HCT116 (cell line): ENCODE measurements at regions not wholly inside any gene's neighbourhood (a gene's known extent, or its start where the extent isn't known, plus 50 kb on each side); places are given as distances from the start of the nearest gene placed in this dataset.

Experiments
- ATAC-seq: fragments of 200-7000 bp; cut with Tn5 transposase; 2 replicates; pipeline ENCODE4 v1.9.1; 2020; ENCODE audit warnings: mild to moderate bottlenecking, moderate library complexity
- BruUV-seq: library from RNA; stranded (reverse); fragments of 400-500 nt; replicated peaks from 2 replicates; lab custom pipeline; 2021; lab: Mats Ljungman, UMichigan
- CTCF ChIA-PET: fragments of 300-600 bp; sonication (Branson Sonifier 250); formaldehyde crosslinking; loops from one replicate; lab custom pipeline; 2021; ENCODE audit warnings: antibody characterized with exemption; lab: Charles Lee
- POLR2A ChIA-PET: fragments of 300-600, 350-600 bp; sonication (Branson Sonifier 250); formaldehyde crosslinking; loops from one replicate; lab custom pipeline; 2021; ENCODE audit warnings: antibody characterized with exemption; lab: Charles Lee
- RAD21 ChIA-PET, 2 experiments: fragments of 300-600 bp; sonication (Branson Sonifier 250); formaldehyde crosslinking; loops; one replicate each; lab custom pipeline; 2023; ENCODE audit warnings: low total read pairs in 2 of 2; ENCODE audit not compliant: uncharacterized antibody in 2 of 2, unreplicated experiment in 2 of 2, low non-redundant PET in 1 of 2; lab: Charles Lee
- DNase-seq: peaks from one replicate; pipeline ENCODE4 v3.0.0-alpha.2; 2010; ENCODE audit warnings: low read depth, low spot score
- H2AFZ ChIP-seq: fragments of 200-600 bp; shearing (Covaris generic), sonication (generic); 2 replicates; pipeline ENCODE4 v1.6.1; 2017; ENCODE audit warnings: low read depth, mixed run types, mixed read lengths, antibody characterized with exemption, low read length; ENCODE audit not compliant: poor library complexity, severe bottlenecking
- H3K27ac ChIP-seq: 2 replicates; pipeline ENCODE4 v1.5.1; 2012; ENCODE audit warnings: low read depth, low read length
- H3K27me3 ChIP-seq: fragments of 200-600 bp; sonication (generic); 2 replicates; pipeline ENCODE4 v1.6.1; 2016; ENCODE audit warnings: mixed run types, low read length, mixed read lengths; ENCODE audit not compliant: insufficient read depth
- H3K36me3 ChIP-seq, 2 experiments: fragments of 200-500 bp in 1 of 2; fragments of 200-600 bp in 1 of 2; sonication (Bioruptor generic) in 1 of 2; sonication (generic) in 1 of 2; 2 replicates each; pipeline versions ENCODE4 v1.5.1 to v1.6.1; 2014 to 2016; ENCODE audit warnings: low read length in 2 of 2, inconsistent platforms in 1 of 2, mixed read lengths in 1 of 2, mixed run types in 1 of 2; ENCODE audit not compliant: insufficient read depth in 2 of 2, control insufficient read depth in 1 of 2
- H3K4me1 ChIP-seq, 2 experiments: fragments of 200-600 bp in 1 of 2; sonication (generic) in 1 of 2; 2 replicates each; pipeline versions ENCODE4 v1.5.1 to v1.6.1; 2012 to 2017; ENCODE audit warnings: low read length in 2 of 2, inconsistent platforms in 1 of 2, mild to moderate bottlenecking in 1 of 2, mixed read lengths in 1 of 2, mixed run types in 1 of 2, moderate library complexity in 1 of 2; ENCODE audit not compliant: insufficient read depth in 2 of 2, control insufficient read depth in 1 of 2
- H3K4me2 ChIP-seq: fragments of 200-600 bp; sonication (generic); 2 replicates; pipeline ENCODE4 v1.6.1; 2017; ENCODE audit warnings: mixed run types, low read length, mixed read lengths
- H3K4me3 ChIP-seq, 2 experiments: fragments of 200-600 bp in 1 of 2; sonication (generic) in 1 of 2; replicated peaks in 1 of 2; 2 replicates each; pipeline ENCODE4 v1.5.1; 2011 to 2016; ENCODE audit warnings: low read length in 2 of 2, control low read depth in 1 of 2, low read depth in 1 of 2, mild to moderate bottlenecking in 1 of 2, mixed read lengths in 1 of 2, mixed run types in 1 of 2
- H3K79me2 ChIP-seq: fragments of 200-600 bp; sonication (generic); 2 replicates; pipeline ENCODE4 v1.6.1; 2017; ENCODE audit warnings: mild to moderate bottlenecking, mixed run types, low read length, moderate library complexity, mixed read lengths; ENCODE audit not compliant: insufficient read depth
- H3K9ac ChIP-seq: fragments of 200-600 bp; sonication (generic); 2 replicates; pipeline ENCODE4 v1.6.1; 2016; ENCODE audit warnings: low read length, mixed read lengths
- H3K9me2 ChIP-seq: fragments of 200-600 bp; sonication (generic), shearing (Covaris generic); 2 replicates; pipeline ENCODE4 v1.6.1; 2017; ENCODE audit warnings: mixed run types, mild to moderate bottlenecking, moderate library complexity; ENCODE audit not compliant: insufficient read depth
- H3K9me3 ChIP-seq, 2 experiments: fragments of 200-500 bp in 1 of 2; fragments of 200-600 bp in 1 of 2; sonication (Bioruptor generic) in 1 of 2; sonication (generic) in 1 of 2; 2 replicates each; pipeline ENCODE4 v1.6.1; 2014 to 2017; ENCODE audit warnings: low read length in 2 of 2, mixed read lengths in 2 of 2, inconsistent platforms in 1 of 2, low read depth in 1 of 2, mild to moderate bottlenecking in 1 of 2, mixed run types in 1 of 2, moderate library complexity in 1 of 2; ENCODE audit not compliant: control insufficient read depth in 1 of 2, insufficient read depth in 1 of 2
- H4K20me1 ChIP-seq: fragments of 200-600 bp; sonication (generic), shearing (Covaris generic); 2 replicates; pipeline ENCODE4 v1.6.1; 2017; ENCODE audit warnings: mixed run types, mild to moderate bottlenecking, moderate library complexity; ENCODE audit not compliant: insufficient read depth
- ATF3 ChIP-seq: IDR thresholded peaks from 2 replicates; pipeline ENCODE4 v1.6.1; 2012
- CTCF ChIP-seq, 3 experiments: fragments of 200-600 bp in 1 of 3; sonication (generic) in 1 of 3; IDR thresholded peaks in 2 of 3; conservative IDR thresholded peaks in 1 of 3; 2 replicates each; pipeline ENCODE4 v1.5.1; 2012 to 2017; ENCODE audit warnings: low read depth in 2 of 3, low read length in 2 of 3, antibody characterized with exemption in 1 of 3, borderline replicate concordance in 1 of 3, control low read depth in 1 of 3, mild to moderate bottlenecking in 1 of 3, mixed read lengths in 1 of 3, mixed run types in 1 of 3, moderate library complexity in 1 of 3; ENCODE audit not compliant: insufficient read depth in 1 of 3
- ELF1 ChIP-seq: IDR thresholded peaks from 2 replicates; pipeline ENCODE4 v1.6.1; 2012; ENCODE audit warnings: low read depth, borderline replicate concordance
- EZH2 ChIP-seq: fragments of 200-600 bp; sonication (generic); IDR thresholded peaks from 2 replicates; pipeline ENCODE4 v1.6.1; 2017; ENCODE audit warnings: antibody characterized with exemption, mixed run types
- EZH2phosphoT487 ChIP-seq: fragments of 200-600 bp; IDR thresholded peaks from 2 replicates; pipeline ENCODE4 v1.6.1; 2018; ENCODE audit warnings: antibody characterized with exemption, borderline replicate concordance
- FOSL1 ChIP-seq: IDR thresholded peaks from 2 replicates; pipeline ENCODE4 v1.6.1; 2012; ENCODE audit warnings: low read depth
- JUND ChIP-seq: IDR thresholded peaks from 2 replicates; pipeline ENCODE4 v1.6.1; 2012
- POLR2A ChIP-seq: IDR thresholded peaks from 2 replicates; pipeline ENCODE4 v1.7.0; 2011; ENCODE audit warnings: borderline replicate concordance; ENCODE audit not compliant: insufficient read depth, insufficient read length; ENCODE audit errors: extremely low read depth
- RAD21 ChIP-seq: IDR thresholded peaks from 2 replicates; pipeline ENCODE4 v1.6.1; 2012; ENCODE audit warnings: low read depth, mild to moderate bottlenecking
- SIN3A ChIP-seq: IDR thresholded peaks from 2 replicates; pipeline ENCODE4 v1.6.1; 2012; ENCODE audit warnings: low read depth
- SP1 ChIP-seq: IDR thresholded peaks from 2 replicates; pipeline ENCODE4 v1.6.1; 2012; ENCODE audit warnings: low read depth
- YY1 ChIP-seq: IDR thresholded peaks from 2 replicates; pipeline ENCODE4 v1.6.1; 2011; ENCODE audit warnings: low read length, low read depth, moderate library complexity, mild to moderate bottlenecking; ENCODE audit not compliant: insufficient replicate concordance; ENCODE audit errors: extremely low read depth
- ZNF274 ChIP-seq: fragments of 200-500 bp; sonication (Bioruptor generic); IDR thresholded peaks from 2 replicates; pipeline ENCODE4 v1.6.1; 2014; ENCODE audit warnings: mild to moderate bottlenecking, low read depth, low read length, inconsistent platforms
- intact Hi-C: fragments of 100-400 bp; cut with micrococcal nuclease; formaldehyde crosslinking; loops from 2 replicates; pipeline ENCODE4 v1.10.0; 2022
- TF ChIP-seq, protein P1 (sequence below): IDR thresholded peaks from 2 replicates; pipeline ENCODE4 v1.6.1; 2011; ENCODE audit warnings: mild to moderate bottlenecking, low read length, moderate library complexity; ENCODE audit not compliant: insufficient replicate concordance; ENCODE audit errors: extremely low read depth

- Histone ChIP-seq H2AFZ (no peak overlapping the region), H3K79me2 (no peaks in the 10 kb centered on the region), H3K9me3 (no peaks in the 10 kb centered on the region), H3K27me3 (no peaks in the 10 kb centered on the region), H4K20me1 (no peaks in the 10 kb centered on the region), H3K9me2 (no peaks in the 10 kb centered on the region), H3K4me2 (no peak overlapping the region), H3K27ac (no peak overlapping the region), H3K4me3 (no peak overlapping the region), H3K9ac (no peak overlapping the region), H3K4me1 (no peaks in the 10 kb centered on the region), H3K36me3 (no peaks in the 10 kb centered on the region)
- ATAC-seq (no peak), DNase-seq (no peak)
- no peak for TF ChIP-seq JUND
- no peak for TF ChIP-seq ZNF274
- no peak for TF ChIP-seq ATF3
- TF ChIP-seq EZH2: no peak
- TF ChIP-seq, protein P1, sequence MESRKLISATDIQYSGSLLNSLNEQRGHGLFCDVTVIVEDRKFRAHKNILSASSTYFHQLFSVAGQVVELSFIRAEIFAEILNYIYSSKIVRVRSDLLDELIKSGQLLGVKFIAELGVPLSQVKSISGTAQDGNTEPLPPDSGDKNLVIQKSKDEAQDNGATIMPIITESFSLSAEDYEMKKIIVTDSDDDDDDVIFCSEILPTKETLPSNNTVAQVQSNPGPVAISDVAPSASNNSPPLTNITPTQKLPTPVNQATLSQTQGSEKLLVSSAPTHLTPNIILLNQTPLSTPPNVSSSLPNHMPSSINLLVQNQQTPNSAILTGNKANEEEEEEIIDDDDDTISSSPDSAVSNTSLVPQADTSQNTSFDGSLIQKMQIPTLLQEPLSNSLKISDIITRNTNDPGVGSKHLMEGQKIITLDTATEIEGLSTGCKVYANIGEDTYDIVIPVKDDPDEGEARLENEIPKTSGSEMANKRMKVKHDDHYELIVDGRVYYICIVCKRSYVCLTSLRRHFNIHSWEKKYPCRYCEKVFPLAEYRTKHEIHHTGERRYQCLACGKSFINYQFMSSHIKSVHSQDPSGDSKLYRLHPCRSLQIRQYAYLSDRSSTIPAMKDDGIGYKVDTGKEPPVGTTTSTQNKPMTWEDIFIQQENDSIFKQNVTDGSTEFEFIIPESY: no peak
- no peak for TF ChIP-seq EZH2phosphoT487
- no peak for TF ChIP-seq FOSL1
- no peak for TF ChIP-seq CTCF (IDR thresholded peaks at IDR 0.05 in 2 of 3, conservative IDR thresholded peaks at IDR 0.05 in 1 of 3; ENCODE audit: borderline replicate concordance in 1 of 3, insufficient read depth in 1 of 3, low read depth in 2 of 3, low read length in 2 of 3)
- TF ChIP-seq YY1: no peak
- no peak for TF ChIP-seq SP1
- no peak for TF ChIP-seq POLR2A
- TF ChIP-seq RAD21: no peak
- TF ChIP-seq SIN3A: no peak
- TF ChIP-seq ELF1: no peak
- intact Hi-C loops: no loop called here
- ChIA-PET POLR2A (no interaction called here), RAD21 (no interaction called here), CTCF (no interaction called here)
- no TSS peak for BruUV-seq
Observed at GRCh38 chr12:131555866-131556265, 155.0 kb upstream of the SFSWAP start.
